ENCODE measurements at regions not wholly inside any gene's neighbourhood (a gene's known extent, or its start where the extent isn't known, plus 50 kb on each side); places are given as distances from the start of the nearest gene placed in this dataset.

DNA sequence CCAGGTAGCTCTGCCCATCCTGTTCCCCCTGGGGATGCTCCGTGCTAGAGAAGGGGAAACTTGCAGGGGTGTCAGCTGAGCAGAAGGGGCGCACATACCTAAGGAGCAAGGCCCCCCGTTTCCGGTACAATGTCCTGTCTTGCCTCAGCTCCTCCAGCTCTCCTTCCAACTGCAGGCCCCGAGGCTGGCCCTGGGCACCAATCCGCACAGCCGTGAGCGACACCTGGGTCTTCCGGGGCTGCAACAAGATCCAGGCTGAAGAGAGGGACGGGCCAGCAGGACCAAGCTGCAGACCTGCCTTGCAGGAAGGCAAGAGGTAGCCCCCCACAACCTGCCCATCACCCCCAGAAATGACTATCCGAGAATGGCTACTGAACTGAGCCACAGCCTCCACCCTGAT, 102.6 kb downstream of the RMI2 start:
- Histone ChIP-seq H3K9ac (replicated peaks; ENCODE audit: extremely low read depth, insufficient read depth, low read length) (no peak overlapping the region), H3K9me1 (replicated peaks; ENCODE audit: control insufficient read depth, extremely low read depth, insufficient read depth, low read length) (no peaks in the 10 kb centered on the region), H4K20me1 (replicated peaks; ENCODE audit: control insufficient read depth, extremely low read depth, insufficient read depth, low read length) (no peaks in the 10 kb centered on the region), H3K79me2 (ENCODE audit: control insufficient read depth, insufficient read depth, low read length) (no peaks in the 10 kb centered on the region), H3K4me3 (replicated peaks in 1 of 3; ENCODE audit: insufficient read depth in 1 of 3, low read depth in 1 of 3, low read length in 3 of 3) (no peak overlapping the region), H3K9me3 (replicated peaks; ENCODE audit: control insufficient read depth, insufficient read depth, low read length) (no peaks in the 10 kb centered on the region), H2AFZ (ENCODE audit: low read depth, low read length) (no peak overlapping the region), H3K36me3 (ENCODE audit: control insufficient read depth in 2 of 2, extremely low read depth in 1 of 2, insufficient read depth in 2 of 2, low read length in 2 of 2) (no peaks in the 10 kb centered on the region), H3K27ac (ENCODE audit: insufficient read depth, low read depth, low read length) (no peak overlapping the region), H3K4me2 (ENCODE audit: insufficient read depth, low read length) (no peak overlapping the region), H3K27me3 (ENCODE audit: control insufficient read depth in 2 of 2, insufficient read depth in 2 of 2, low read length in 2 of 2) (no peaks in the 10 kb centered on the region), H3K4me1 (ENCODE audit: control insufficient read depth, extremely low read depth, insufficient read depth, low read length) (no peaks in the 10 kb centered on the region)
- dilution Hi-C loops (cut with MboI; ENCODE audit: extremely low pct_ligation_motif_present, low sequenced_read_pairs) (no loop called here), intact Hi-C loops (cut with micrococcal nuclease) (no loop called here)
- POLR2A ChIA-PET, result no interaction called here
- FAIRE-seq (no peak), DNase-seq (ENCODE audit: low read depth, low spot score) (no peak)
- BruUV-seq (replicated peaks), result no TSS peak
- CTCF ChIA-PET, result interaction anchor here (1.4 to 1.5 kb wide), 2 partner anchors 12 to 84 kb away, joined by 3 to 5 read pairs; no protein-coding TSS in a partner anchor
- TF ChIP-seq FOS (IDR thresholded peaks at IDR 0.05; ENCODE audit: borderline replicate concordance, insufficient read depth, low read length) (no peak), GATA2 (IDR thresholded peaks at IDR 0.05; ENCODE audit: insufficient read depth, insufficient read length, low read depth, low read length) (no peak), POLR2AphosphoS5 (IDR thresholded peaks at IDR 0.05; ENCODE audit: insufficient read depth, low read depth, low read length) (no peak), MYC (IDR thresholded peaks at IDR 0.05; ENCODE audit: low read depth, low read length) (no peak)
- TF ChIP-seq, protein P1, sequence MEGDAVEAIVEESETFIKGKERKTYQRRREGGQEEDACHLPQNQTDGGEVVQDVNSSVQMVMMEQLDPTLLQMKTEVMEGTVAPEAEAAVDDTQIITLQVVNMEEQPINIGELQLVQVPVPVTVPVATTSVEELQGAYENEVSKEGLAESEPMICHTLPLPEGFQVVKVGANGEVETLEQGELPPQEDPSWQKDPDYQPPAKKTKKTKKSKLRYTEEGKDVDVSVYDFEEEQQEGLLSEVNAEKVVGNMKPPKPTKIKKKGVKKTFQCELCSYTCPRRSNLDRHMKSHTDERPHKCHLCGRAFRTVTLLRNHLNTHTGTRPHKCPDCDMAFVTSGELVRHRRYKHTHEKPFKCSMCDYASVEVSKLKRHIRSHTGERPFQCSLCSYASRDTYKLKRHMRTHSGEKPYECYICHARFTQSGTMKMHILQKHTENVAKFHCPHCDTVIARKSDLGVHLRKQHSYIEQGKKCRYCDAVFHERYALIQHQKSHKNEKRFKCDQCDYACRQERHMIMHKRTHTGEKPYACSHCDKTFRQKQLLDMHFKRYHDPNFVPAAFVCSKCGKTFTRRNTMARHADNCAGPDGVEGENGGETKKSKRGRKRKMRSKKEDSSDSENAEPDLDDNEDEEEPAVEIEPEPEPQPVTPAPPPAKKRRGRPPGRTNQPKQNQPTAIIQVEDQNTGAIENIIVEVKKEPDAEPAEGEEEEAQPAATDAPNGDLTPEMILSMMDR (IDR thresholded peaks at IDR 0.05; ENCODE audit: extremely low read depth in 1 of 2, insufficient read depth in 1 of 2, low read depth in 1 of 2, low read length in 2 of 2), result no peak
- TF ChIP-seq, protein P2, sequence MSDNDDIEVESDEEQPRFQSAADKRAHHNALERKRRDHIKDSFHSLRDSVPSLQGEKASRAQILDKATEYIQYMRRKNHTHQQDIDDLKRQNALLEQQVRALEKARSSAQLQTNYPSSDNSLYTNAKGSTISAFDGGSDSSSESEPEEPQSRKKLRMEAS (IDR thresholded peaks at IDR 0.05; ENCODE audit: insufficient read depth, insufficient read length), result no peak
